Activated CD4-positive, alpha-beta T cell treated with anti-CD3 and anti-CD28 coated beads, Interleukin-2, amount 50 U/mL, for 4 hours (primary cell): ENCODE measurements at regions not wholly inside any gene's neighbourhood (a gene's known extent, or its start where the extent isn't known, plus 50 kb on each side); places are given as distances from the start of the nearest gene placed in this dataset.

ENCODE experiments used
- DNase-seq, 2 experiments: peaks; one replicate each; pipeline ENCODE4 v3.0.0-alpha.2; 2020

- no peak for DNase-seq
Observed at GRCh38 chr9:675697-676370, 165.7 kb upstream of the DMRT1 start.

GRCh38 chr9:676780-677438 lies 164.6 kb upstream of the DMRT1 start:
- no peak for DNase-seq

- DNase-seq: no peak
Observed at GRCh38 chr9:677461-678097, 163.9 kb upstream of the DMRT1 start.

GRCh38 chr9:678897-679296 lies 162.6 kb upstream of the DMRT1 start:
- no peak for DNase-seq

GRCh38 chr9:679462-679861 lies 162.0 kb upstream of the DMRT1 start:
- DNase-seq: no peak

- DNase-seq: no peak
Observed at GRCh38 chr9:680106-680505, 161.4 kb upstream of the DMRT1 start.

GRCh38 chr9:682633-683508 lies 158.6 kb upstream of the DMRT1 start:
- no peak for DNase-seq

GRCh38 chr9:683509-684021 lies 157.9 kb upstream of the DMRT1 start:
- DNase-seq: no peak

GRCh38 chr9:684054-684890 lies 157.2 kb upstream of the DMRT1 start:
- no peak for DNase-seq

- no peak for DNase-seq
Observed at GRCh38 chr9:684941-685340, 156.6 kb upstream of the DMRT1 start.

- no peak for DNase-seq
Observed at GRCh38 chr9:686321-686813, 155.1 kb upstream of the DMRT1 start.

- no peak for DNase-seq
Observed at GRCh38 chr9:687034-687785, 154.3 kb upstream of the DMRT1 start.

- no peak for DNase-seq
Observed at GRCh38 chr9:687994-688393, 153.5 kb upstream of the DMRT1 start.

GRCh38 chr9:690517-691111 lies 150.9 kb upstream of the DMRT1 start:
- no peak for DNase-seq

GRCh38 chr9:691825-692400 lies 149.6 kb upstream of the DMRT1 start:
- no peak for DNase-seq

GRCh38 chr9:692636-693129 lies 148.8 kb upstream of the DMRT1 start:
- DNase-seq: no peak

GRCh38 chr9:693201-694091 lies 148.1 kb upstream of the DMRT1 start:
- DNase-seq: no peak

GRCh38 chr9:694092-694402 lies 147.4 kb upstream of the DMRT1 start:
- no peak for DNase-seq
